CD14-positive monocyte (primary cell): ENCODE measurements at regions not wholly inside any gene's neighbourhood (a gene's known extent, or its start where the extent isn't known, plus 50 kb on each side); places are given as distances from the start of the nearest gene placed in this dataset.

Source experiments
- DNase-seq, 3 donors: peaks; one replicate each; pipeline ENCODE4 v3.0.0-alpha.2; 2011 to 2022
- H2AFZ ChIP-seq: 2 replicates; pipeline ENCODE4 v1.6.0; 2012; ENCODE audit warnings: mild to moderate bottlenecking, low read depth, low read length, inconsistent platforms; ENCODE audit not compliant: insufficient read depth, poor library complexity, severe bottlenecking
- H3K27ac ChIP-seq, 2 donors: 1 replicate in 1 of 2; 2 replicates in 1 of 2; pipeline ENCODE4 v1.5.1; 2012 to 2013; ENCODE audit warnings: low read length in 2 of 2, control low read depth in 1 of 2, inconsistent platforms in 1 of 2, low read depth in 1 of 2, mild to moderate bottlenecking in 1 of 2
- H3K27me3 ChIP-seq, 2 donors: one replicate each; pipeline versions ENCODE4 v1.6.0 to v1.6.1; 2011 to 2013; ENCODE audit warnings: low read length in 2 of 2; ENCODE audit not compliant: control insufficient read depth in 2 of 2, insufficient read depth in 2 of 2
- H3K36me3 ChIP-seq, 2 donors: replicated peaks in 1 of 2; 1 replicate in 1 of 2; 2 replicates in 1 of 2; pipeline versions ENCODE4 v1.5.1 to v1.6.1; 2012 to 2013; ENCODE audit warnings: low read length in 2 of 2, control low read depth in 1 of 2, inconsistent platforms in 1 of 2, mild to moderate bottlenecking in 1 of 2; ENCODE audit not compliant: insufficient read depth in 2 of 2, control insufficient read depth in 1 of 2
- H3K4me1 ChIP-seq, 2 donors: 1 replicate in 1 of 2; 2 replicates in 1 of 2; pipeline versions ENCODE4 v1.5.1 to v1.6.1; 2012 to 2013; ENCODE audit warnings: low read length in 2 of 2, control low read depth in 1 of 2, inconsistent platforms in 1 of 2, mild to moderate bottlenecking in 1 of 2, moderate library complexity in 1 of 2; ENCODE audit not compliant: insufficient read depth in 2 of 2, control insufficient read depth in 1 of 2
- H3K4me2 ChIP-seq: replicated peaks from 2 replicates; pipeline ENCODE3; 2012; ENCODE audit warnings: low read length, moderate library complexity, mild to moderate bottlenecking; ENCODE audit not compliant: poor library complexity, severe bottlenecking; ENCODE audit errors: extremely low read depth
- H3K4me3 ChIP-seq, 3 experiments: fragments of 200-600 bp in 1 of 3; sonication (generic) in 1 of 3; replicated peaks in 1 of 3; 1 replicate in 2 of 3; 2 replicates in 1 of 3; pipeline ENCODE4 v1.5.1; 2011 to 2013; ENCODE audit warnings: low read length in 3 of 3, mild to moderate bottlenecking in 3 of 3, control low read depth in 2 of 3, low read depth in 2 of 3, inconsistent platforms in 1 of 3, moderate library complexity in 1 of 3
- H3K79me2 ChIP-seq: 2 replicates; pipeline ENCODE4 v1.6.0; 2012; ENCODE audit warnings: mild to moderate bottlenecking, control low read depth, inconsistent platforms, low read length, moderate library complexity; ENCODE audit not compliant: insufficient read depth
- H3K9ac ChIP-seq: 2 replicates; pipeline ENCODE4 v1.6.0; 2017; ENCODE audit warnings: low read length, mild to moderate bottlenecking; ENCODE audit not compliant: insufficient read depth, poor library complexity, severe bottlenecking
- H3K9me3 ChIP-seq, 2 donors: replicated peaks in 1 of 2; 1 replicate in 1 of 2; 2 replicates in 1 of 2; pipeline versions ENCODE4 v1.5.1 to v1.6.1; 2012 to 2013; ENCODE audit warnings: low read length in 2 of 2, control low read depth in 1 of 2; ENCODE audit not compliant: control insufficient read depth in 1 of 2, insufficient read depth in 1 of 2
- H4K20me1 ChIP-seq: 2 replicates; pipeline ENCODE4 v1.6.0; 2012; ENCODE audit warnings: mild to moderate bottlenecking, low read length, control low read depth, moderate library complexity; ENCODE audit not compliant: insufficient read depth
- H3K27ac Mint-ChIP-seq, 7 donors: one replicate each; pipeline ENCODE4 v1.8.0; 2020; ENCODE audit warnings: mild to moderate bottlenecking in 7 of 7, mixed read lengths in 7 of 7, moderate library complexity in 6 of 7, inconsistent platforms in 2 of 7
- H3K27me3 Mint-ChIP-seq, 3 donors: one replicate each; pipeline ENCODE4 v1.8.0; 2021 to 2022; ENCODE audit warnings: low read depth in 3 of 3, mild to moderate bottlenecking in 3 of 3, mixed read lengths in 3 of 3, moderate library complexity in 3 of 3, inconsistent platforms in 1 of 3
- H3K36me3 Mint-ChIP-seq, 2 donors: one replicate each; pipeline ENCODE4 v1.8.0; 2020; ENCODE audit warnings: mixed read lengths in 2 of 2, inconsistent platforms in 1 of 2, mild to moderate bottlenecking in 1 of 2
- H3K4me1 Mint-ChIP-seq: one replicate; pipeline ENCODE4 v1.8.0; 2020; ENCODE audit warnings: mild to moderate bottlenecking, mixed read lengths
- H3K4me3 Mint-ChIP-seq, 2 donors: one replicate each; pipeline ENCODE4 v1.8.0; 2020; ENCODE audit warnings: mild to moderate bottlenecking in 2 of 2, mixed read lengths in 2 of 2, moderate library complexity in 1 of 2
- H3K9me3 Mint-ChIP-seq, 7 donors: one replicate each; pipeline ENCODE4 v1.8.0; 2020 to 2022; ENCODE audit warnings: mixed read lengths in 7 of 7, mild to moderate bottlenecking in 6 of 7, moderate library complexity in 6 of 7, inconsistent platforms in 2 of 7
- CTCF ChIP-seq: fragments of 200-600 bp; IDR thresholded peaks from one replicate; pipeline ENCODE4 v1.8.0; 2022; ENCODE audit warnings: antibody characterized with exemption, mild to moderate bottlenecking
- WGBS: methylation state at CpG from one replicate; pipeline ENCODE4 v1.1.5; 2013; ENCODE audit warnings: missing lambda C conversion rate; ENCODE audit not compliant: insufficient coverage; 5-methylcytosine and 5-hydroxymethylcytosine counted together
- intact Hi-C, 2 donors: fragments of 100-400 bp; cut with micrococcal nuclease; formaldehyde crosslinking; loops; one replicate each; pipeline versions ENCODE4 v1.15.0 to v1.15.1; 2023

- no peak for DNase-seq
- TF ChIP-seq CTCF = no peak
- no peak overlapping the region for H3K27ac Mint-ChIP-seq
- no peak overlapping the region for H2AFZ ChIP-seq
- peaks cover 0 to 7% (median 0%) of the 10 kb centered on the region in 7 donors for H3K9me3 Mint-ChIP-seq
- H3K4me1 ChIP-seq = no peaks in the 10 kb centered on the region
- no peaks in the 10 kb centered on the region for H3K4me1 Mint-ChIP-seq
- peaks cover 0 to 4% (median 3%) of the 10 kb centered on the region in 3 donors for H3K27me3 Mint-ChIP-seq
- no peak overlapping the region for H3K4me2 ChIP-seq
- intact Hi-C loops = no loop called here
- no peak overlapping the region for H3K4me3 ChIP-seq
- H3K9ac ChIP-seq = no peak overlapping the region
- H4K20me1 ChIP-seq = no peaks in the 10 kb centered on the region
- no peaks in the 10 kb centered on the region for H3K36me3 ChIP-seq
- H3K27ac ChIP-seq = no peak overlapping the region
- no peaks in the 10 kb centered on the region for H3K27me3 ChIP-seq
- no peaks in the 10 kb centered on the region for H3K36me3 Mint-ChIP-seq
- WGBS = no CpG with 5 or more reads among the region's 2 CpGs
- no peaks in the 10 kb centered on the region for H3K79me2 ChIP-seq
- no peaks in the 10 kb centered on the region for H3K9me3 ChIP-seq
- no peak overlapping the region for H3K4me3 Mint-ChIP-seq
Observed at GRCh38 chr12:13369474-13370056, 173.0 kb downstream of the EMP1 start.

GRCh38 chr12:13368971-13369370, 172.4 kb downstream of the EMP1 start:
- Histone ChIP-seq H3K4me1 (no peaks in the 10 kb centered on the region), H3K9ac (no peak overlapping the region), H3K36me3 (no peaks in the 10 kb centered on the region), H3K9me3 (no peaks in the 10 kb centered on the region), H3K79me2 (no peaks in the 10 kb centered on the region), H4K20me1 (no peaks in the 10 kb centered on the region), H2AFZ (no peak overlapping the region), H3K4me2 (no peak overlapping the region), H3K4me3 (no peak overlapping the region), H3K27me3 (no peaks in the 10 kb centered on the region), H3K27ac (no peak overlapping the region)
- Mint-ChIP-seq H3K27me3 (peaks cover 0 to 4% (median 3%) of the 10 kb centered on the region in 3 donors), H3K4me1 (no peaks in the 10 kb centered on the region), H3K36me3 (no peaks in the 10 kb centered on the region), H3K9me3 (peaks cover 0 to 7% (median 0%) of the 10 kb centered on the region in 7 donors), H3K27ac (no peak overlapping the region), H3K4me3 (no peak overlapping the region)
- DNase-seq = no peak
- no peak for TF ChIP-seq CTCF
- intact Hi-C loops = no loop called here
- WGBS = no CpG with 5 or more reads among the region's 2 CpGs
